GM12864 (cell line): ENCODE measurements at regions not wholly inside any gene's neighbourhood (a gene's known extent, or its start where the extent isn't known, plus 50 kb on each side); places are given as distances from the start of the nearest gene placed in this dataset.
"Not testable (repeated sequence)": the region's sequence is repeated elsewhere in the genome, so short reads cannot be mapped to it uniquely, and the experiment has no call there.

Experiments
- DNase-seq: peaks from one replicate; pipeline ENCODE4 v3.0.0-alpha.2; 2011; ENCODE audit warnings: low read depth
- H3K4me3 ChIP-seq: 2 replicates; pipeline ENCODE4 v1.5.1; 2011; ENCODE audit warnings: mild to moderate bottlenecking, low read depth, low read length, control low read depth
- TF ChIP-seq, protein P1 (sequence below): IDR thresholded peaks from 2 replicates; pipeline ENCODE4 v1.5.1; 2011; ENCODE audit warnings: low read depth, mild to moderate bottlenecking, moderate library complexity, low read length, control low read depth, inconsistent platforms; ENCODE audit errors: missing control alignments

DNA sequence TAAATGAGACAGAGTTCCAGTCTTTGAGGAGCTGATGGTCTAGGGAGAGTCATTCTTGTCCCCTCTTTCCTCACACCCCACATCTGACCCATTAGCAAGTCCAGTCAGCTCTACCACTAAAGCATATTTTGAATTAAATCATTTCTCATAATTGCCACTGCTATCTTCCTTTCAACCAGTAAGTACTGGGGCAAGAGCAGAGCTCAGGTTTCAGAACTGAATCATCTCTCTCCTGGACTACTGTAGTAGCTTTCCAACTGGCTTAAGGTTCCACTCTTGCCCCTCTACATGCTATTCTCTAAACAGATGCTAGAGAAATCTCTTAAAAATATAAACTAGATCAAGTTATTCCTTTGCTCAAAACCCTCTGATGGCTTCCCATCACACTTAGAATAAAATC lies 218.3 kb downstream of the TTC6 start:
- H3K4me3 ChIP-seq = no peak overlapping the region
- no peak for DNase-seq
- TF ChIP-seq, protein P1, sequence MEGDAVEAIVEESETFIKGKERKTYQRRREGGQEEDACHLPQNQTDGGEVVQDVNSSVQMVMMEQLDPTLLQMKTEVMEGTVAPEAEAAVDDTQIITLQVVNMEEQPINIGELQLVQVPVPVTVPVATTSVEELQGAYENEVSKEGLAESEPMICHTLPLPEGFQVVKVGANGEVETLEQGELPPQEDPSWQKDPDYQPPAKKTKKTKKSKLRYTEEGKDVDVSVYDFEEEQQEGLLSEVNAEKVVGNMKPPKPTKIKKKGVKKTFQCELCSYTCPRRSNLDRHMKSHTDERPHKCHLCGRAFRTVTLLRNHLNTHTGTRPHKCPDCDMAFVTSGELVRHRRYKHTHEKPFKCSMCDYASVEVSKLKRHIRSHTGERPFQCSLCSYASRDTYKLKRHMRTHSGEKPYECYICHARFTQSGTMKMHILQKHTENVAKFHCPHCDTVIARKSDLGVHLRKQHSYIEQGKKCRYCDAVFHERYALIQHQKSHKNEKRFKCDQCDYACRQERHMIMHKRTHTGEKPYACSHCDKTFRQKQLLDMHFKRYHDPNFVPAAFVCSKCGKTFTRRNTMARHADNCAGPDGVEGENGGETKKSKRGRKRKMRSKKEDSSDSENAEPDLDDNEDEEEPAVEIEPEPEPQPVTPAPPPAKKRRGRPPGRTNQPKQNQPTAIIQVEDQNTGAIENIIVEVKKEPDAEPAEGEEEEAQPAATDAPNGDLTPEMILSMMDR = no peak

DNA sequence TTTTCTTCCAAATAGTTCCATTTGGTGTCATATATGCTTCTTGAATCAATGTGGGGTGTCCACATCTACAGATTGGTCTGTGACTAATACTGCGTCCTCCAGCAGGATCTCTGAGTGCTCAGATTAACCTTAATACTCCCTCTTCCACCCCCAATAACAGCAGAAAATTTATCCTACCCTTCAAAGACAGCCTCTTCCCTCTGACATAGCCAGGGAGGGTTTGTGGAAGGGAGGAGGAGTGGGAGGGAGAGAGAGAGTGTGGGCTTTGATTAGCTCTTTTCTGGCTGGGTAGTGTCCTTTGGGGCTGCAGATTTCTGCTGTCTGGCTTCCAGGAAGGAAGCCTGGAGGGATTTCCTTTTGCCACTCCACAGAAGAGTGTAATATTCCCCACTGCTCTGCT lies 220.7 kb downstream of the TTC6 start:
- TF ChIP-seq, protein P1 = no peak
- DNase-seq = no peak
- no peak overlapping the region for H3K4me3 ChIP-seq

DNA sequence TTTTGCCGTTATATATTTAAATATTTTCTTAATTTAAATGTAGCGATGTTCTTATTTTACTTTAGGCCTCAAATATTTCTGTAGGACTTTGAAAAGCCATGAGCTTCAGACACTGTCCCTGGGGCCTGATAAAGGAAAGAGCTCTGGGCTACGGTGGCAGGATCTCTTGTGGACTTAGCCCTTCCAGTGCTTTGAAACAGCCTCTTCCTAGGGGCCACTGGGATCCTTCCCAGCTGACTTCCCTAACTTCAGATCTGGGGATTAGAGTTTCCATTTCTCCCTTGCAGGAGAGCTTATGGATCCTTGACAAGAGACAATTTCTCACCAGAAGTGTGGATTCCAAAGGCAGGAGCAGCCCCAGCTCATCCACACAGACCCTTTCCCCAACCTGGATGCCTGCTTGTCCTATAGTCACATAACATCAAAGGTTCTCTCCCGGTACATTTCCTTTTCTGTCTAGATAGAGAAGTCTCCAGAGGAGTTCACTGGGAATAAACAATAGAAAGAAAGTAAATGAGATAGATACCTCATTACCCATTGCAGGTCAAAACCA lies 221.4 kb downstream of the TTC6 start:
- no peak for DNase-seq
- H3K4me3 ChIP-seq = no peak overlapping the region
- TF ChIP-seq, protein P1 = no peak

DNA sequence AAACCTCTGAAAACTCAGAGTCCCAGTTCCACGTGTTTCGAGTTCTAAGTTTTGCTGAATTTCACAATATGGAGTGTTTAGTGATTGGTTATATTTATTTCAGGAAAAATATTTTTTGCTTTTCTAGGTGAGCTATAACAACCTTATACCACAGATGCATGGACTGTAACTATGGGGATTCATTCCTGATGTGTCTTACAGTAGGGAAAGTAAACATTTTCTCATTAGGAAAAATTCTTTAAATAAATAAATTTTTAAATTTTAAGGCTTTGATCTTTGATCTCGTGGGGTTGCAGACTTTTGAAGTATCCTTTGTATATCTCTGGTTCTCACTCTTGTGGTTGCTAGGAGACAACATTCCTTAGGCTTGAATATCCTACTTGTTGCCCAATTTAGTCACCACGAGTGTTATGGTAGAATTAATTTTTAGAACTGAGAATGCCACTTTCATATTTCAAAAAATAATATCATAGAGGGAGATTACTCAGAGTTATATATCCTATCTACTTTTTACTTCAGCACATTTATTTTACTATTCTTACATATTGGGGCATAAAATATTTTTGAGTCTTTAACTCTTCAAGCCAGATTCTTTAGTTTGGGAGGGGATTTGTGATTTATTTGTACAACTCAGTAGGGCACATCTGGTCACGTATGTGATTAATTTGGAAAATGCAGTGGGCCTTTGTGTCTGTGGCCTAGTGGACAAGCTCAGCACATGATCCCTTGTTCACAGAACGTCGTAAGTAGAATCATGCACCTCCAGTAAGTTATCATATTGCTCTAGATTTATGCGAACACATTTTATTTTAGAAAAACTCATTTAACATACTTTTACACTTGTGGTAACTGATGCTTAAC lies 224.0 kb downstream of the TTC6 start:
- DNase-seq = no peak
- TF ChIP-seq, protein P1 = no peak
- no peak overlapping the region for H3K4me3 ChIP-seq

DNA sequence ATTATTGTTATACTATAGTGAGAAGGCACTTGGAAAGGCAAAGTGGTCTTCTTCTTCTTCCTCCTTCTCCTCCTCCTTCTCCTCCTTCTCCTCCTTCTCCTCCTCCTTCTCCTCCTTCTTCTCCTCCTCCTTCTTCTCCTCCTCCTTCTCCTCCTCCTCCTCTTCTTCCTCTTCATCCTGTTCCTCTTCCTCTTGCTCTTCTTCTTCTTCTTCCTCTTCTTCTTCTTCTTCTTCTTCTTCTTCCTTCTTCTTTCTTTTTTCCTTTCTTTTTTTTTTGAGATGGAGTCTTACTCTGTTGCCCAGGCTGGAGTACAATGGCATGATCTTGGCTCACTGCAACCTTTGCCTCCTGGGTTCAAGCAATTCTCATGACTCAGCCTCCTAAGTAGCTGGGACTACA lies 225.4 kb downstream of the TTC6 start:
- DNase-seq, H3K4me3 ChIP-seq: not testable (repeated sequence)

DNA sequence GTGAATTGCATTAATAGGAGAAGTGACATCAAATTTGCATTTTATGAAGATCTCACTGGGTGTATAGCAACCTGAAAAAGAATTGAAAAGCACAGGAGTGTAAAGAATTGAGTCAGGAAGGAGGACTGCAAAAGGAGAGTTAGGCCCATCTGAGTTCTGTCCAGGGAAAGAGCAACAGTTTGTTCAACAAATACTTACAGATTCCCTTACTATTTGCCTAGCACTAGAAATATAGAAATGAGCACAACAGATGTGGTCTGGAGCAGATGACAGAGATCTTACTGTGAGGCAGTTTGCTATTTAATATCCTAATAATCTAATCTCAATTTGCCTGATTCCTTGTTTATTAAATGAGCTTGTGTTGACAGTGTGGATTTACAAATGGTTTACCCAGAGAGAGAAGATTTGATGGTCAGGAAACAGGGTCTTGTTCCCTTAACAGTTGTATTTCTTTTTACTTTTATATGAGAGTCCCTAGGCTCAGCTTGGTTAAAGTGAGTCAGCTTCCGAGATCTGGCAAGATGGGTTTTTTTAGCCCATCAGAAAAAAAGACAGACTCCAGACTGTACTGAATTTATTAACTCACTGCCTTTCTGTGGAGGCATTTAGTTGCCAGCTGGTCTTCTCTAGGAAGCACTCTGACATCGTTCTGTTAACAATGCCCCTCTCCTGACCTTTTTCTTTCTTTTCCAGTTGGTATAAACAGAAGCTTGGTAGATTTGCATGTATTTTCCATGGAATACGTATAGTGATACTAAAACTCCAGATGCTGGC lies 229.7 kb downstream of the TTC6 start:
- TF ChIP-seq, protein P1 = no peak
- H3K4me3 ChIP-seq = no peak overlapping the region
- DNase-seq = no peak

DNA sequence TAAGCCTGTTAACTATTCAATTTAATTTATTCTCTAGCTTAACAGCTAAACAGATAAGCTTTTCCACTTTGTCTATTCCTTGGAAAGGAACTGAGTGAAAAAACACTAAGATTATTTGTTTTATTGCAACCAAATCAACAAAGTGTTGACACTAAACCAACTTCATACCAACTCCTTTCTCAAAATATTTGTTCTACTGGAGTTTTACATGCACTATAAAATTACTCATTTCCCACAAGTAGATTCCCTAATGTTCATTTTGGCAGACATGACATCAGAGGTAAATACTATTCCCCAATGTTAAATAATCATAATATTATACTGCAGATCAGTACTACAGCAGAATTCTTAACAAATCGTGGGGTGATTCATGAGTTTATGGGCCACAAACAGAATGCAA lies 231.4 kb downstream of the TTC6 start:
- DNase-seq = no peak
- TF ChIP-seq, protein P1 = no peak
- no peak overlapping the region for H3K4me3 ChIP-seq
